HG02610 (cell line): ENCODE measurements at regions not wholly inside any gene's neighbourhood (a gene's known extent, or its start where the extent isn't known, plus 50 kb on each side); places are given as distances from the start of the nearest gene placed in this dataset.
"Not testable (repeated sequence)": the region's sequence is repeated elsewhere in the genome, so short reads cannot be mapped to it uniquely, and the experiment has no call there.

Experiments used
- ATAC-seq: cut with Tn5 transposase; IDR thresholded peaks from one replicate; pipeline ENCODE4 v1.9.1; 2021; ENCODE audit warnings: mild to moderate bottlenecking, moderate library complexity; ENCODE audit not compliant: unreplicated experiment

DNA sequence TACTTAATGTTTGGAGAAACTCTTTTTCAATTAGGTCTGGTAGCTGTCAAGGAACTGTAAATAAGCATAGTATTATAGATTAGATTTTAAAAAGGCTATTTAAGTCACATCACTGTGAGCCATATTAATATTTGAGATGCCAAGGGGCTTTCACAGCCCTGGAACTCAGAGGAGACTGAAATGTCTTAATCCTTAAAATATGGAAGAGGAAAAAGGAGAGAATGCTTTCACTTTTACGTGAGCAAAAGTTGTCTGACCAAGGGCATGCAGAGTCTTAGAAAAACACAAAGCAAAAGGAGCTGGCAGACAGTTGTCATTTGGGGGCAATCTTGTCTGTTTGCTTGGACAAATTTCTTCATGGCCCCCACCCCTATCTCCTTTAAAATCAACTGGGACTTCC, 253.2 kb upstream of the IGFBP7 start:
- no peak for ATAC-seq

DNA sequence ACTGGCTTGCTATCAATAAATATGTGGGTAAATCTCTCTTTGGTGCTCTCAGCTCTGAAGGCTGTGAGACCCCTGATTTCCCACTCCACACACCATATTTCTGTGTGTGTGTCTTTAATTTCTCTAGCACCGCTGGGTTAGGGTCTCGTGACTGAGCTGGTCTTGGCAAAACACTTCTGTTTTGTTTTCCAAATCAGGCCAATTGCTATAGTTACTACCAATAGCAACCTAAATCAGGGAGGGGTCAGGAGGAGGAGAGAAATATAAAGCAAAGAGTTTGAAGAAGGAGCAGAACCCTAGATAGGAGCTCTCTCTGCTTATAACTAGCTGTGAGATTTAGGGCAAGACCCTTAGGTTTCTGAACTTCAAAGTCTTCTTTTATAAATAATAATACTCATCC, 250.5 kb upstream of the IGFBP7 start:
- no peak for ATAC-seq

DNA sequence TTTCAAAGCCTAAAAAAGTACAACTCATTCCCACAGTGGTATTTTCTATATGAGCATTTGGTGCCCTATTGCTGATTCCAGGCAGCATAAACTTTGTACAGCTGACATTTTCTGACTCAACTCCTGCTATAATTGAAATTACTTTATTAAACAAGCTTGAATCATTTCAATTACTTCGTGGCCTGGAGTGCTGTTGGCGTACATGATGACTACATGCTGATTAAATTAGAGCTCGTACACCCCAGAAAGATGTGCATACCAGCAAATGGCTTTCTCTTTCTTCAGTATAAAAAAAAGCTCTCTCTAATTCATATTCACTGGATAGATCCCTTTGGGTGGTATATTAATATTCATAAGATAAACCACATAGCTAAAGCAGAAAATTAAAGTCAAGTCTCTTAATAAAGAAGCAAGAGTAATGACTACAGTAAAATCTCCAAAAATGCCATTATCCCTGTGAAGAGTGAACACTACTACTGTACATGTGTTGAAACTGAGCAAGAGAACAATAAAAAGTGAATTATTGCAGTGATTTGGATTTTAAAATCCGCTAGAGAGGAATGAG, 245.0 kb upstream of the IGFBP7 start:
- ATAC-seq: no peak

DNA sequence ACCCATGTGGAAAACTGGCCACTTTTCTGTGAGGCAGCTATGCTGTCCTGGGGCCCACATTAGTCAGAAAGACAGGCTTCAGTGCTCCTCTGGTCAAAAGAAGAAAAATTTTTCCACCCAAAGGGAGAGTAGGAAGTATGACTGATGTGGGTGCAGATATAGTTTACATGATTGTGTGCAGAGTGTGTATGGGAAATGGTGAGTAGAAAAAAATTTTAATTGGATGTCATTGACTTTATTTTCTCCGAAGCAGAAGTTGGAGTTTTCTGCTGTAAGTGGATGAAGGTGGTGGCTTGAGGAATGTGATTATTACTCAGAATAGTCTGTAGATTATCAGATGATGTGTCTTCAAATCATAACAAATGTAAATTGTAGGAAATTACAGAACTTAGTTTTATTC, 241.5 kb upstream of the IGFBP7 start:
- no peak for ATAC-seq

DNA sequence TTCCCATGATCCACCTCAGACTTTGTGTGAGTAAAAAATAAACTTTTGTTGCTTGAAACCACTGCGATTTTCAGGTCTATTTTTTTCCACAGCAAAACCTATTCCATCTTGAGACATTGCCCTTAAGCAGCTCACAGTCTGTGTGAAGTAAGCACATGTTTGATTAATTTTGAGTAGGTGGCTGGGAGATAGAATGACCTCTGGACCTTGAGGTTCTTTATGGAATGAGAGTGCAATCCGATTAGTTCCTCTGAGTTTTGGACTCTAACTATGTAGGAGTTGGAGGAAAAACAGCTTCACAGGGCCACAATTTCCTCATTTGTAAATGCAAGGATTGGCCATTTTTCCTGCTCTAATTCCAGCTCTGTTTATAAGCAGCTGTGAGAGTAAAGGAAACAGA, 234.1 kb upstream of the IGFBP7 start:
- no peak for ATAC-seq

DNA sequence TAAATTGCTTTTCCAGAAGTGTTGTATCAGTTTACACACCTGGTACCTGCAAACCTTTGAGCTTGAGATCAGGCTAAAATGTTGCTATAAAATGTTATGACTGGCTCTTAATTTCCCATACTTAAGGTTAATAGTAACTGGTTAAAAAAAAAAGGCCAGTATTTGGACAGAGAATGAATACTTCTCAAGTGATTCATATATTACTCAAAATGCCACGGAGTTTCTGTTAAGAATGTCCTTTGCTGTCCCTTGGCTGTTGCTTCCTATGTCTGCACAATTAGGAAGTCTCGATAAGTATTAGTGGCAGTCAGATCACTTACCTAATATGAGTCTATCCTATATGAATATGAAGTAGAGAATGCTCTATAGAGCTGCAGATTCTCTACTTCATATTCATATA, 232.2 kb upstream of the IGFBP7 start:
- no peak for ATAC-seq

DNA sequence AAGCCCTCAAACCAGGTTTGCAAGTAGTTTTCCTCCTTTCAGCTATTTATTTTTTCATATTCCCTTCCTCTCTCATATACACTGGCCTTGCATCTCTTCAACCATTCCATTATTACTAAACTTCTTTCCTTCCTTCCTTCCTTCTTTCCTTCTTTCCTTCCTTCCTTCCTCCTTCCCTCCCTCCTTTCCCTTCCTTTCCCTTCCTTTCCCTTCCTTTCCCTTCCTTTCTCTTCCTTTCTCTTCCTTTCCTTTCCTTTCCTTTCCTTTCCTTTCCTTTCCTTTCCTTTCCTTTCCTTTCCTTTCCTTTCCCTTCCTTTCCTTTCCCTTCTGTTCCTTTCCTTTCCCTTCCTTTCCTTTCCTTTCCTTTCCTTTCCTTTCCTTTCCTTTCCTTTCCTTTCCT, 228.7 kb upstream of the IGFBP7 start:
- ATAC-seq: not testable (repeated sequence)

DNA sequence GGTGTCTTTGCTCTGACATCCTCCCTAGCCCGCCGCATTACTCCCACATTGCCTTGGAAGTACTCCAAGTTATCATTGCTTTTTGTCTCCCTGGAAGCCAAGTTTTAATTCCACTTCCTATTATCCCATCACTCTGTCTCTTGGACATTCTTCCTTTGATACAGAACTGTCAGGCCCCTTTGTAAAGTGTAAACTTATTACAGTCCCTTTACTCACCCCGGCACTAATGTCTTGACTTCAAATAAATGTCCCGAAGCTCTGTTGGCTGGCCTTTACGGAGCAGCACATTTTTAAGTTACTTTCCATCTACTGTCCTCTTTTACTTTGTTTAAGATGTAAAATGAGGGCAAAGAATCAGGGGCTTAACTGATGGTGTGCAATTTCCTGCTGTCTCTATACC, 223.5 kb upstream of the IGFBP7 start:
- ATAC-seq: no peak

DNA sequence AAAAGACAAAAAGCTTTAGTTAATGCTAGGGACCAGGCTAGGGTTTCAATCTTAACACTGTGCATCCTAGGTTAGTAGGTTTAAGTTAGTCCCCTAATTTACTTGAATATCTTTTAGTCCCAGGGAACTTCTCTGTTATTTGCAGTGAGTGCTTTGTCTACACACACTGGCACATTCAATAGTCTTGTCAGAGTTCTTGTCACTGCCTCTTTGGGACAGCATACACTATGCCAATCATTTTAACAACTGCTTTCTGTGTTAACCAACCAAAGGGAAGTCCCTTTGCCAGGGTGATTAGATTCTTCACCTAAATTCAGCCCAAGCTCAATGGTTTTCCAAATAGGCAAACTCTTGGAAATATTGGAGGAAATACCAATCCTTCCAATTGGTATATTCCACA, 221.8 kb upstream of the IGFBP7 start:
- ATAC-seq: no peak

DNA sequence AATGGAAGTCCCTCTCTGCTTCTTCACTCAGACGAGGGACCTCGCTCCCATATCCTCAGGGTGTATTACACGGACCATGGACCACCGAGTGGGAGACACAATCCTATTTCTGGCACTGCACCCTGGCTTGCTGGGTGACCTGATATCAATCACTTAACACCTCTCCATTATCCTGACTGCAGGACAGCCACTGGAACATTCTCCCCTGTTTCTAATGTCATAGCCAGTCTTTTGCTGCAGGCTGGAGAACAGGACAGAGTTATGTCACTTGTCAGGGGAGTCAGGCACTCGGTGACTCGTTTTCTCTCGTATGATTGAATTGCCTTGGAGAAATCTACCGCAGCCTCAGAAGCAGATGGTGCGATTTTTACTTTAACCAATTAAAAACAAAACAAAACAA, 219.1 kb upstream of the IGFBP7 start:
- ATAC-seq: no peak

DNA sequence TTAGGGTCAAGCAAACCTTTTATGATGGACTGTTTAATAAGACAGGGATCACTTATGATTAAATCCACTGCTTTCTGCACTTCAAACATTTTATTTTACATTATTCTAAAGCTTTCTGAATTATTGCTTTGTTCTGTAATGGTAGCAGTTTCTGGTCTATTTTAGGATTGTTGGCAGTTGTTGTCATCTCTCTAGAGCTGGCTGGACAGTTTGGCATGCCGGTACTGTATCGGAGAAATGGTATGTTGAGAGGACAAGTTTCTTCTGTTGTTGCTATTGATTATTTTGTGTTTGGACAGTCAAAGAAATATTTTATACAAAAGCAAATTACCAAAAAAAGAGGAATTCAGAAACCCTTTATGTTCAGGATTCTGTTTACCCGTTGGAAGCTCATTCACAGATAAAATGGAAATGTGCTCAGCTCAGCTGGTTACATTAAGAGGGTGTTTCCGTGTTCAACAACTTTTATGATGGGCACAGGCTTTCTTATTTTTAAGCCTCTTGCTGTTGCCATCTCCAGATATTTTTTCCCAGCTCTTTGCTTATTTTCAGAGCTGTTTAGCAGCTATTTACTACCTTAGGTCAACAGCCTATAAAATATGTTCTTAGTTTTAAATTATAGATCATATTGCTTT, 214.6 kb upstream of the IGFBP7 start:
- ATAC-seq: no peak

DNA sequence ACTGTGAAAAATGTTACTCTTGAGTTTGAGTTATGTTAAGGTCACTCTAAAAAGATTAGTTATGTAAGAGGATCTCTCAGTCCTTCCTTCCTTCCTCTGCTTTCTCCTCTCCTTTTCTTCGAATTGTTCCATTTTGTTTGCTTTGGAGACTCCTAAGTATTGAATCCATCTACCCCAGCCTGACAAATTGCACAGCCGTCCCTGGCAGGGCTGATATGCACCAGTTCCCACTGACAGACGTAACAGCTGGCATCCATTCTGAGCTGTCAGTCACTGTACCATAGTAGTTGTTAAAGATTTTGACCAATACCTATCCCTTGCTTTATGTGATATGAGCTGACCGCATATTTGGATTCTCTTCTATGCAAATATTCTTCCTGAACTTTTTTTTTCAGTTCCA, 210.7 kb upstream of the IGFBP7 start:
- ATAC-seq: no peak

DNA sequence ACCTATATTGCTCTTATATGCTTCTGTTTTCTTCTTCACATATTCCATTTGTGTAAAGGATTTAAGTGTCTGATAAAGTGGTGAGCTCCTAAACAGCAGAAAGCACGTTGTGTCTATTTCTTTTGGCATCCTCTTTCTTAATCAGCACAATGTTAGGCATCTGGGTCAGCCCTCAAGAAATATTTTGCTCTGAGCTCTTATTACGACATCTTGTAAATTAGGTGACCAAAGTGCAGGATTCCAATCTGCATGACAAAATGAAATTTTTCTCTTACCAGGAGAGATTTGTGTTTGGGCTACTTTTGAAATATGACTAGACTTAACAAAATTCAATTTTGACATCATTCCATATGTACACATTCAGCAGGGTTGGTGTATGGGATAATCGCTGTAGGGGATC, 210.0 kb upstream of the IGFBP7 start:
- no peak for ATAC-seq

DNA sequence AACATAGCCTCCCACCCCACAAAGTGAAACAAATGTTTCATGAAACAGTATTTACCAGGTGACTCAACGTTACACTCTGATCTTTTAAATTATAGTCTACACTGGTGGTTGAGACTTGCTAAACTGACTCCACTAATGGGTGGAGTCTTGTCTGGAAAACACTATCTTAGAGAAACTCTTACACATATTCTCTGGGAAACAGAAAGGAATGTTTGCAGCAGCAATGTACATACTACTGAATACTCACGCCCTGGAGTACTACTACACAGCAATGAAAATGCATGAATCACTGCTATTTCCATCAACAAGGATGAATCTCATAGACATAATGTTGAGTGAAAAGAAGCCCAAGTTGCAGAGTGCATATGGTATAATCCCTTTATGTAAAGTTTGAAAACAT, 208.5 kb upstream of the IGFBP7 start:
- ATAC-seq: no peak

DNA sequence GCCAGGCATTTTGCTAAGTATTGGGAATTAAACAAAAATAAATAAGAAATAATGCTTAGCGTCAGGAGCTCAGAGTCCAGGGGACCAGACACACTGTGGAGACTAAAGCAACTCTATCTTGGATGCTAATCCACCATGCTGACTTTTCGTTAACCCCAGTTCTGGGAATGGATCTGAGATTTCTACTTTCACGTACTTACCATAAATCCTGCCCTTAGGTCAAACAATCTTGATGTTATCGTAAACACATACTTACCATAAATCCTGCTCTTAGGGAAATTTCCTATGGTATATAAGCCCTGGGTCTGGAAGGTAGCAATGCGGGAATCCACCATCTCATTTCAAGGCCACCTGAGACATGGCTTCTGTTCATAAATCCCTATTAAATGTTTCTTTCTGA, 204.5 kb upstream of the IGFBP7 start:
- no peak for ATAC-seq

DNA sequence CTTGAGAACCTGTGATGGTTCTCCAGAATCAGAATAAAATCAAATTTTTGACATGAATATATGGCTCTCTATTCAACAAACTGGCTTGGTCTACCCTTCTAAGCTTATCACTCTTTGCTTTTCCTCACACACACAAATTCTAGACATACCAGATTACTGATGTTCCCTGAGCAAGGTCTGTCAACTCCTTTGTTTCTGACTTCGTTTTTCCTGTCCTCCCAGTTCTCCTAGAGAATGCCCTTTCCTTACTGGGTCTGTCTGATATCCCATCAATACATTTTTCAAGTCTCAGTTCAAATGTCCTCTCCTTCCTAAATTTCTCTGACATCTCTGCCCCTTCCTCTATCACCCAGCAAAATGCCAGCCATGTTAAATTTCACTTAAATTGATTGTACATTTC, 202.1 kb upstream of the IGFBP7 start:
- ATAC-seq: no peak

DNA sequence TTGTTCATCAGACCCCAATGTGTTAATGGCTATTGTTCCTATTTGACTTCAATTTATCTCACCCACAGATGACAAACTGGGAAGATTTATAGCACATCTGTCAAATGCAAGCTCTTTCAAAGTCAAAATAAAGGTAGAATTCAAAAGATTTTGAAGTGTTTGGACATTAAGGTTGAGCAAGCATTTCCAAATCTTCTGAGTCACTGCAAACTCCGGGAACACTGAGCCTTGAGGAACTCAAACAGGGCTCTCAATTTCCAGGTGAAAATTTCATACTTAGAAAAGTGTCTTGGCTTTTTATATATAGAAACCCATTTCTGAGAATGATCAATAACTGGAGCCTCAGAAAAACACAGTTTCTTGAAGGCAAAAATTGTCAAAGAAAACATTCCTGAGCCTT, 199.5 kb upstream of the IGFBP7 start:
- no peak for ATAC-seq

DNA sequence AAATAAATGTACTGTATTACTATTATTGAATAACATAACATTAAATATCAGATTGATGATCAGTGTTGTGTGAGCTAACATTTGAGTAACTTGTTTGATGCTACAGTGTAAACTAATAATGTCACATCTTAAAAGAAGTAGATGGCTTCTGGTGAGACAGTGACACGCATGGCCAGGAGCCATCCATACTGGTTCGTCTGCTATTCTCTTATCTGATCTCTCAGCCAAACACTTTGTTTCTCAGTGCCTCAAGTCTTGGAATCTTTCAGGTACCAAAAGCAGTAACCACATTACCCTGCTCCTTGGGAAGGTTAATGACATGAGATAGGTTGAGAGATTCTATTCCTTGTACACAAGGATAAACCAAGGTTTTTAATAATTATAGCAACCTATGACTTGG, 198.1 kb upstream of the IGFBP7 start:
- ATAC-seq: no peak

DNA sequence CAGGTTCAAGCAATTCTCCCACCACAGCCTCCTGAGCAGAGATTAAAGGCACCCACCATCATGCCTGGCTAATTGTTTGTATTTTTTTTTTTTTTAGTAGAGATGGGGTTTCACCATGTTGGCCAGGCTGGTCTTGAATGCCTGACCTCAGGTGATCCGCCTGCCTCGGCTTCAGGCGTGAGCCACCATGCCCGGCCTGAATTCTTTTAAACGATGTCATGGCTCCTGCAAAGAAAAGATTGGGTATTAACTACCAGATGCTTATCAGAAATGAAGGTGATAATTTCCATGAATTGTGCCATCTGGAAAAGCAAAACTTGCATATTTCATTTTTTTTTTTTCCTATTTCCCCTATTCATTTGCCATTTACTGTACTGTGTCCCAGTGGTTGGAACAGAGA, 195.7 kb upstream of the IGFBP7 start:
- no peak for ATAC-seq

DNA sequence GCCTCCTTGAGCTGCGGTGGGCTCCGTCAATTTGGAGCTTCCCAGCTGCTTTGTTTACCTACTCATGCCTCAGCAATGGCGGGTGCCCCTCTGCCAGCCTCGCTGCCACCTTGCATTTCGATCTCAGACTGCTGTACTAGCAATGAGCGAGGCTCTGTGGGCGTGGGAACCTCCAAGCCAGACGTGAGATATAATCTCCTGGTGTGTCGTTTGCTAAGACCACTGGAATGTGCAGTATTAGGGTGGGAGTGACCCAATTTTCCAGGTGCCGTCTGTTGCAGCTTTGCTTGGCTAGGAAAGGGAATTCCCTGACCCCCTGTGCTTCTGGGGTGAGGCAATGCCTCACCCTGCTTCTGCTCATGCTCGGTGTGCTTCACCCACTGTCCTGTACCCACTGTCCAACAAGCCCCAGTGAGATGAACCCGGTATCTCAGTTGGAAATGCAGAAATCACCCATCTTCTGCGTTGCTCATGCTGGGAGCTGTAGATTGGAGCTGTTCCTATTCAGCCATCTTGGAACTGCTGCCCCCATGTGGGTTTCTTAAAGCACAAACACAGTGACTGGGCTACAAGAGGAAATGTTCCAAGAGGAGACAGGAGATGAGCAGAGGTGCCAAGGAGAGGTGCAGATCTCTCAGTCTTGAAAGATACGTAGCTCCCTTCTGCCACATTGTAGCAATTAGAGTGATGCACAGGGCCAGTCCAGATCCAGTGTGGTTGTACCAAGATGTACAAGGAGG, 193.0 kb upstream of the IGFBP7 start:
- no peak for ATAC-seq

DNA sequence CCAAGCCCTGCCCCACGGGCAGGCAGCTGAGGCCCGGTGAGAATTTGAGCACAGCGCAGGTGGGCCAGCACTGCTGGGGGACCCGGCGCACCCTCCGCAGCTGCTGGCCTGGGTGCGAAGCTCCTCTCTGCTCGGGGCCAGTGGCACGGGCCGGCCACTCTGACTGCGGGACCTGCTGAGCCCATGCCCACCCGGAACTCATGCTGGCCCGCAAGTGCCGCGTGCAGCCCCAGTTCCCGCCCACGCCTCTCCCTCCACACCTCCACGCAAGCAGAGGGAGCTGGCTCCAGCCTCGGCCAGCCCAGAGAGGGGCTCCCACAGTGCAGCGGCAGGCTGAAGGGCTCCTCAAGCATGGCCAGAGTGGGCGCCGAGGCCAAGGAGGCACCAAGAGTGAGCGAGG, 190.1 kb upstream of the IGFBP7 start:
- not testable (repeated sequence) for ATAC-seq

DNA sequence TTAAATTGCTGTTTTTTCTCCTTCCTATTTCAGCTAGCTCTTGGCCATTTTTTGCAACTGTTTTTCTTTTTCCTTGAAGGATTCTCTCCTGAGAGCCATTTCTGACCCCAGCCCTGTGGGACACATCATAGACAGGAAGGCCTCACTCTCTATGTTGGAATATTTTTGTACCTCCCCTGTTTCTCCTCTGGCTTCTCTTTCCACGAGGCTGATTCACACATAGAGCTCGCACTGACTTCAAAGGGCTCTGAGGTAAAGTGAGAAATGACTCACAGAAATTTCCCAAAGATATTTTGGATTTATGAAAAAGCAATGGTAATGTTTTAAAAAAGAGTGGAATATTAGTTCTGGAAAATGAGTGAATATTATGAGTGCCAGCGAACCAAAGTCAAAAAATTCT, 181.7 kb upstream of the IGFBP7 start:
- no peak for ATAC-seq
